Astrocyte (in vitro differentiated cells and primary cell): ENCODE measurements at regions not wholly inside any gene's neighbourhood (a gene's known extent, or its start where the extent isn't known, plus 50 kb on each side); places are given as distances from the start of the nearest gene placed in this dataset.

Experiments
- DNase-seq: peaks from one replicate; pipeline ENCODE4 v3.0.0-alpha.2; 2010; ENCODE audit warnings: low read depth
- FAIRE-seq: peaks from 2 replicates; lab custom pipeline; 2011; peaks lifted over from hg19 to GRCh38; lab: Jason Lieb, UNC
- H2AFZ ChIP-seq: 2 replicates; pipeline ENCODE4 v1.6.0; 2012; ENCODE audit warnings: low read depth, low read length, inconsistent platforms
- H3K27ac ChIP-seq: 2 replicates; pipeline ENCODE4 v1.5.1; 2011; ENCODE audit warnings: low read depth, low read length, inconsistent platforms
- H3K27me3 ChIP-seq: 2 replicates; pipeline ENCODE4 v1.6.0; 2011; ENCODE audit warnings: low read length, inconsistent platforms; ENCODE audit not compliant: insufficient read depth
- H3K36me3 ChIP-seq: 2 replicates; pipeline ENCODE4 v1.5.1; 2011; ENCODE audit warnings: low read length, inconsistent platforms; ENCODE audit not compliant: insufficient read depth
- H3K4me1 ChIP-seq: 2 replicates; pipeline ENCODE4 v1.5.1; 2011; ENCODE audit warnings: low read length, inconsistent platforms; ENCODE audit not compliant: insufficient read depth
- H3K4me2 ChIP-seq: 2 replicates; pipeline ENCODE4 v1.6.0; 2012; ENCODE audit warnings: low read length, inconsistent platforms
- H3K4me3 ChIP-seq: 2 replicates; pipeline ENCODE4 v1.5.1; 2011; ENCODE audit warnings: low read depth, mild to moderate bottlenecking, low read length, inconsistent platforms; ENCODE audit not compliant: insufficient read depth
- H3K79me2 ChIP-seq: 2 replicates; pipeline ENCODE4 v1.6.0; 2012; ENCODE audit warnings: mild to moderate bottlenecking, low read length, inconsistent platforms; ENCODE audit not compliant: insufficient read depth
- H3K9ac ChIP-seq: 2 replicates; pipeline ENCODE4 v1.6.0; 2012; ENCODE audit warnings: mild to moderate bottlenecking, low read length, inconsistent platforms
- H3K9me3 ChIP-seq: 2 replicates; pipeline ENCODE4 v1.5.1; 2012; ENCODE audit warnings: low read depth, mild to moderate bottlenecking, low read length, inconsistent platforms; ENCODE audit not compliant: insufficient read depth
- H4K20me1 ChIP-seq: 2 replicates; pipeline ENCODE4 v1.6.0; 2012; ENCODE audit warnings: low read length, inconsistent platforms; ENCODE audit not compliant: insufficient read depth
- H3K27ac Mint-ChIP-seq: one replicate; pipeline ENCODE4 v1.8.0; 2021; ENCODE audit warnings: mild to moderate bottlenecking, mixed read lengths; ENCODE audit not compliant: unreplicated experiment
- H3K27me3 Mint-ChIP-seq: one replicate; pipeline ENCODE4 v1.8.0; 2021; ENCODE audit warnings: low read depth, mixed read lengths; ENCODE audit not compliant: unreplicated experiment
- H3K36me3 Mint-ChIP-seq: one replicate; pipeline ENCODE4 v1.8.0; 2021; ENCODE audit warnings: low read depth, mixed read lengths; ENCODE audit not compliant: unreplicated experiment
- H3K4me1 Mint-ChIP-seq: one replicate; pipeline ENCODE4 v1.8.0; 2021; ENCODE audit warnings: low read depth, mixed read lengths; ENCODE audit not compliant: unreplicated experiment
- H3K4me3 Mint-ChIP-seq: one replicate; pipeline ENCODE4 v1.8.0; 2021; ENCODE audit warnings: mild to moderate bottlenecking, moderate library complexity, mixed read lengths; ENCODE audit not compliant: unreplicated experiment
- H3K9me3 Mint-ChIP-seq: one replicate; pipeline ENCODE4 v1.8.0; 2021; ENCODE audit warnings: mild to moderate bottlenecking, mixed read lengths; ENCODE audit not compliant: unreplicated experiment
- EZH2 ChIP-seq: IDR thresholded peaks from 2 replicates; pipeline ENCODE4 v1.6.1; 2012; ENCODE audit warnings: mild to moderate bottlenecking, low read length, inconsistent platforms; ENCODE audit not compliant: insufficient read depth
- TF ChIP-seq, protein P1 (sequence below): IDR thresholded peaks from 2 replicates; pipeline ENCODE4 v1.5.1; 2011; ENCODE audit warnings: low read depth, mild to moderate bottlenecking, inconsistent platforms, low read length, moderate library complexity; ENCODE audit not compliant: insufficient read depth

DNA sequence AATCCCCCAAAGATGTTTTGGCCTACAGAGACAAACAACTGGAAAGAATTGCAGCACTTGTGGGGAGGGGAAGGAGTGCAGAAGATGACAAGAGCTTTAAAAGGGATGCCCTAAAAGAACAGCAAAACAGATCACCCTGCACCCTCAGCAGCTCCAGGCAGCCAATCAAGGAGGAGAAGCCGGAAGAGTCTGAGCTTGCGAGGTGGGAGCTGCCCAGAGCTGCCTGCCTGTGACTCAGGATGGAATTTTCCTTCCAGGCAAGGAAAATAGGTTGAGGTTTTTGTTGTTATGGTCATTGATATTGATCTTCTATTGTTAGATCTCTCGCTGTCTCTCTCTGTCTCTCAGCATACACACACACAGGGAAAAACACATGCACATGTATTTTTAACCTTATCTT is 70.3 kb upstream of the MAP1B start:
- no peak overlapping the region for H3K4me2 ChIP-seq
- no peaks in the 10 kb centered on the region for H4K20me1 ChIP-seq
- peaks cover 6% of the 10 kb centered on the region for H3K4me1 ChIP-seq
- H3K79me2 ChIP-seq, result no peaks in the 10 kb centered on the region
- H3K27ac ChIP-seq, result no peak overlapping the region
- Mint-ChIP-seq H3K27me3 (no peaks in the 10 kb centered on the region), H3K4me3 (no peak overlapping the region), H3K9me3 (peaks cover 2% of the 10 kb centered on the region), H3K36me3 (no peaks in the 10 kb centered on the region), H3K4me1 (peaks cover 18% of the 10 kb centered on the region), H3K27ac (peak overlapping the region; percentile 2)
- no peak for TF ChIP-seq EZH2
- TF ChIP-seq, protein P1, sequence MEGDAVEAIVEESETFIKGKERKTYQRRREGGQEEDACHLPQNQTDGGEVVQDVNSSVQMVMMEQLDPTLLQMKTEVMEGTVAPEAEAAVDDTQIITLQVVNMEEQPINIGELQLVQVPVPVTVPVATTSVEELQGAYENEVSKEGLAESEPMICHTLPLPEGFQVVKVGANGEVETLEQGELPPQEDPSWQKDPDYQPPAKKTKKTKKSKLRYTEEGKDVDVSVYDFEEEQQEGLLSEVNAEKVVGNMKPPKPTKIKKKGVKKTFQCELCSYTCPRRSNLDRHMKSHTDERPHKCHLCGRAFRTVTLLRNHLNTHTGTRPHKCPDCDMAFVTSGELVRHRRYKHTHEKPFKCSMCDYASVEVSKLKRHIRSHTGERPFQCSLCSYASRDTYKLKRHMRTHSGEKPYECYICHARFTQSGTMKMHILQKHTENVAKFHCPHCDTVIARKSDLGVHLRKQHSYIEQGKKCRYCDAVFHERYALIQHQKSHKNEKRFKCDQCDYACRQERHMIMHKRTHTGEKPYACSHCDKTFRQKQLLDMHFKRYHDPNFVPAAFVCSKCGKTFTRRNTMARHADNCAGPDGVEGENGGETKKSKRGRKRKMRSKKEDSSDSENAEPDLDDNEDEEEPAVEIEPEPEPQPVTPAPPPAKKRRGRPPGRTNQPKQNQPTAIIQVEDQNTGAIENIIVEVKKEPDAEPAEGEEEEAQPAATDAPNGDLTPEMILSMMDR, result no peak
- peaks cover 2% of the 10 kb centered on the region for H3K27me3 ChIP-seq
- FAIRE-seq, result no peak
- DNase-seq, result peak; percentile 20
- no peak overlapping the region for H3K9ac ChIP-seq
- H3K36me3 ChIP-seq, result no peaks in the 10 kb centered on the region
- H3K4me3 ChIP-seq, result no peak overlapping the region
- no peak overlapping the region for H2AFZ ChIP-seq
- H3K9me3 ChIP-seq, result no peaks in the 10 kb centered on the region

DNA sequence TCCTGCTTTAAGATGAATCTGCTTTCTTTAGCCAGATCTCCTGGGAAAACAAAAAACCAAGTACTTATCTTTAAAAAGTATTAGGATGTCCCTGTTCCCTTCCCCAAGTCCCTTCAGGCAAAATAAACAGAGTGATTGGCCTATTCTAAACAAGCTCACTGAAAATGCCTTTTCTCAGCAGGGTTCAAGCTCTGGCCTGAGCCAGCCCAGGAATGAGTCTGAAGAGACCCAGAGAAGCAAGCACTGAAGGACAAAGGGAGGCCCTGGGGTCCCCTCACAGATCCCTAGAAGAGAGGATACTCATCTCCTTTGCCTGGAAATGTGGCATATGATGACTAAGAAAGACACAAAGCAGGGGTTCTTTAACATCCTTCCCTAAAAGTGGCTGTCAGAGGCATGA is 66.8 kb upstream of the MAP1B start:
- H3K9me3 ChIP-seq, result no peaks in the 10 kb centered on the region
- H4K20me1 ChIP-seq, result no peaks in the 10 kb centered on the region
- no peak overlapping the region for H3K27ac Mint-ChIP-seq
- H3K4me3 ChIP-seq, result no peak overlapping the region
- no peak overlapping the region for H3K9ac ChIP-seq
- no peak overlapping the region for H3K27ac ChIP-seq
- H3K4me2 ChIP-seq, result no peak overlapping the region
- H3K4me3 Mint-ChIP-seq, result no peak overlapping the region
- peaks cover 6% of the 10 kb centered on the region for H3K4me1 ChIP-seq
- peaks cover 2% of the 10 kb centered on the region for H3K27me3 ChIP-seq
- H2AFZ ChIP-seq, result no peak overlapping the region
- no peak for FAIRE-seq
- H3K36me3 Mint-ChIP-seq, result no peaks in the 10 kb centered on the region
- no peaks in the 10 kb centered on the region for H3K36me3 ChIP-seq
- no peak for DNase-seq
- TF ChIP-seq, protein P1, result no peak
- TF ChIP-seq EZH2, result no peak
- no peaks in the 10 kb centered on the region for H3K27me3 Mint-ChIP-seq
- H3K4me1 Mint-ChIP-seq, result peaks cover 18% of the 10 kb centered on the region
- H3K9me3 Mint-ChIP-seq, result peaks cover 2% of the 10 kb centered on the region
- no peaks in the 10 kb centered on the region for H3K79me2 ChIP-seq

DNA sequence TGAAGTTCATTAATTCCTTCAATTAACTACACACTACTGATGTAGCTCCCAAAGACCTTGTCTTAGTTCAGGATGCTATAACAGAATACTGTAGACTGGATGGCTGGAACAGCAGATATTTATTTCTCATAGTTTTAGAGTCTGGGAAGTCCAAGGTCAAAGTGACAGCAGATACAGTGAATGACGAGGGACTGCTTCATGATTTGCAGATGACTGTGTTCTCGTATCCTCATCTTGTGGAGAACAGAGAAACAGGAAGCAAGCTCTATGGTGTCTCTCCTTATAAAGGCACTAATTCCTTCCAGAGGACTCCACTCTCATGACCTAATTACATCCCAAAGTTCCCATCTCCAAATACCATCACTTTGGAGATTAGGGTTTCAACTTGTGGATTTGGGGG is 65.6 kb upstream of the MAP1B start:
- no peaks in the 10 kb centered on the region for H3K27me3 Mint-ChIP-seq
- H3K4me2 ChIP-seq, result no peak overlapping the region
- H4K20me1 ChIP-seq, result no peaks in the 10 kb centered on the region
- H3K4me3 Mint-ChIP-seq, result no peak overlapping the region
- H3K9ac ChIP-seq, result no peak overlapping the region
- H3K27me3 ChIP-seq, result no peaks in the 10 kb centered on the region
- peaks cover 2% of the 10 kb centered on the region for H3K9me3 Mint-ChIP-seq
- DNase-seq (no peak), FAIRE-seq (no peak)
- H3K27ac Mint-ChIP-seq, result no peak overlapping the region
- H3K9me3 ChIP-seq, result no peaks in the 10 kb centered on the region
- H3K4me1 Mint-ChIP-seq, result peaks cover 14% of the 10 kb centered on the region
- H3K27ac ChIP-seq, result no peak overlapping the region
- no peaks in the 10 kb centered on the region for H3K36me3 ChIP-seq
- peaks cover 6% of the 10 kb centered on the region for H3K4me1 ChIP-seq
- no peak for TF ChIP-seq EZH2
- TF ChIP-seq, protein P1, result no peak
- H3K4me3 ChIP-seq, result no peak overlapping the region
- no peak overlapping the region for H2AFZ ChIP-seq
- H3K79me2 ChIP-seq, result no peaks in the 10 kb centered on the region
- H3K36me3 Mint-ChIP-seq, result no peaks in the 10 kb centered on the region
